ENCODE measurements at regions not wholly inside any gene's neighbourhood (a gene's known extent, or its start where the extent isn't known, plus 50 kb on each side); places are given as distances from the start of the nearest gene placed in this dataset.
A peak's percentile ranks its signal among the peaks of the same experiment; 100 is the strongest.
"Not testable (repeated sequence)": the region's sequence is repeated elsewhere in the genome, so short reads cannot be mapped to it uniquely, and the experiment has no call there.

GRCh38 chr3:159047361-159047760, 245.5 kb downstream of the MFSD1 start:
- Histone ChIP-seq H3K4me2 (ENCODE audit: low read length) (no peak overlapping the region), H3K9ac (ENCODE audit: low read depth, low read length) (no peak overlapping the region), H3K4me3 (ENCODE audit: low read length) (no peak overlapping the region), H3K27me3 (ENCODE audit: control insufficient read depth, insufficient read depth, low read length) (no peaks in the 10 kb centered on the region), H3K36me3 (ENCODE audit: insufficient read depth, low read length) (no peaks in the 10 kb centered on the region), H3K4me1 (ENCODE audit: control insufficient read depth, insufficient read depth, low read length) (no peaks in the 10 kb centered on the region), H3K9me3 (replicated peaks; ENCODE audit: low read length) (no peaks in the 10 kb centered on the region)

GRCh38 chr3:159052494-159052893, 250.6 kb downstream of the MFSD1 start:
- H3K4me2 ChIP-seq (ENCODE audit: low read length); H3K4me3 ChIP-seq (ENCODE audit: low read length); H3K36me3 ChIP-seq (ENCODE audit: insufficient read depth, low read length); H3K9ac ChIP-seq (ENCODE audit: low read depth, low read length); H3K9me3 ChIP-seq (replicated peaks; ENCODE audit: low read length); H3K27me3 ChIP-seq (ENCODE audit: control insufficient read depth, insufficient read depth, low read length); H3K4me1 ChIP-seq (ENCODE audit: control insufficient read depth, insufficient read depth, low read length): not testable (repeated sequence)

- no peaks in the 10 kb centered on the region for H3K27me3 ChIP-seq (ENCODE audit: control insufficient read depth, insufficient read depth, low read length)
- H3K4me2 ChIP-seq (ENCODE audit: low read length): no peak overlapping the region
- no peak overlapping the region for H3K4me3 ChIP-seq (ENCODE audit: low read length)
- no peak overlapping the region for H3K9ac ChIP-seq (ENCODE audit: low read depth, low read length)
- no peaks in the 10 kb centered on the region for H3K9me3 ChIP-seq (replicated peaks; ENCODE audit: low read length)
- peaks cover 5% of the 10 kb centered on the region for H3K4me1 ChIP-seq (ENCODE audit: control insufficient read depth, insufficient read depth, low read length)
- H3K36me3 ChIP-seq (ENCODE audit: insufficient read depth, low read length): no peaks in the 10 kb centered on the region
These were observed 255.8 kb downstream of the MFSD1 start for GRCh38 chr3:159057621-159058020.

- H3K27me3 ChIP-seq (ENCODE audit: control insufficient read depth, insufficient read depth, low read length): no peaks in the 10 kb centered on the region
- H3K9ac ChIP-seq (ENCODE audit: low read depth, low read length): no peak overlapping the region
- H3K4me2 ChIP-seq (ENCODE audit: low read length): no peak overlapping the region
- H3K4me3 ChIP-seq (ENCODE audit: low read length): no peak overlapping the region
- no peaks in the 10 kb centered on the region for H3K36me3 ChIP-seq (ENCODE audit: insufficient read depth, low read length)
- peaks cover 5% of the 10 kb centered on the region for H3K4me1 ChIP-seq (ENCODE audit: control insufficient read depth, insufficient read depth, low read length)
- no peaks in the 10 kb centered on the region for H3K9me3 ChIP-seq (replicated peaks; ENCODE audit: low read length)
These were observed 257.0 kb downstream of the MFSD1 start for GRCh38 chr3:159058859-159059258.

GRCh38 chr3:159059395-159059794, 257.5 kb downstream of the MFSD1 start:
- Histone ChIP-seq H3K27me3 (ENCODE audit: control insufficient read depth, insufficient read depth, low read length) (no peaks in the 10 kb centered on the region), H3K9ac (ENCODE audit: low read depth, low read length) (no peak overlapping the region), H3K4me2 (ENCODE audit: low read length) (no peak overlapping the region), H3K36me3 (ENCODE audit: insufficient read depth, low read length) (no peaks in the 10 kb centered on the region), H3K4me1 (ENCODE audit: control insufficient read depth, insufficient read depth, low read length) (peaks cover 5% of the 10 kb centered on the region), H3K4me3 (ENCODE audit: low read length) (no peak overlapping the region), H3K9me3 (replicated peaks; ENCODE audit: low read length) (no peaks in the 10 kb centered on the region)

GRCh38 chr3:159062734-159063410, 261.0 kb downstream of the MFSD1 start:
- H3K4me2 ChIP-seq (ENCODE audit: low read length): no peak overlapping the region
- no peaks in the 10 kb centered on the region for H3K36me3 ChIP-seq (ENCODE audit: insufficient read depth, low read length)
- H3K9me3 ChIP-seq (replicated peaks; ENCODE audit: low read length): no peaks in the 10 kb centered on the region
- H3K27me3 ChIP-seq (ENCODE audit: control insufficient read depth, insufficient read depth, low read length): no peaks in the 10 kb centered on the region
- H3K4me1 ChIP-seq (ENCODE audit: control insufficient read depth, insufficient read depth, low read length): no peaks in the 10 kb centered on the region
- H3K4me3 ChIP-seq (ENCODE audit: low read length): no peak overlapping the region
- H3K9ac ChIP-seq (ENCODE audit: low read depth, low read length): no peak overlapping the region

GRCh38 chr3:159069091-159069490, 267.2 kb downstream of the MFSD1 start, which contains the start of gene IQCJ:
Gene IQCJ (plus strand): TSS chr3:159069319.
- no peaks in the 10 kb centered on the region for H3K9me3 ChIP-seq (replicated peaks; ENCODE audit: low read length)
- H3K27me3 ChIP-seq (ENCODE audit: control insufficient read depth, insufficient read depth, low read length): no peaks in the 10 kb centered on the region
- no peak within 1 kb of the TSS for H3K9ac ChIP-seq (ENCODE audit: low read depth, low read length)
- no peak within 1 kb of the TSS for H3K4me2 ChIP-seq (ENCODE audit: low read length)
- no peaks in the 10 kb centered on the region for H3K4me1 ChIP-seq (ENCODE audit: control insufficient read depth, insufficient read depth, low read length)
- H3K36me3 ChIP-seq (ENCODE audit: insufficient read depth, low read length): no peaks in the 10 kb centered on the region
- H3K4me3 ChIP-seq (ENCODE audit: low read length): no peak within 1 kb of the TSS

- Histone ChIP-seq H3K4me3 (ENCODE audit: low read length) (no peak overlapping the region), H3K27me3 (ENCODE audit: control insufficient read depth, insufficient read depth, low read length) (no peaks in the 10 kb centered on the region), H3K36me3 (ENCODE audit: insufficient read depth, low read length) (no peaks in the 10 kb centered on the region)
These were observed 268.1 kb downstream of the MFSD1 start for GRCh38 chr3:159069866-159070425.

GRCh38 chr3:159074756-159075701, 273.2 kb downstream of the MFSD1 start:
- H3K27me3 ChIP-seq (ENCODE audit: control insufficient read depth, insufficient read depth, low read length): no peaks in the 10 kb centered on the region
- H3K4me2 ChIP-seq (ENCODE audit: low read length): no peak overlapping the region
- no peak overlapping the region for H3K9ac ChIP-seq (ENCODE audit: low read depth, low read length)
- H3K4me3 ChIP-seq (ENCODE audit: low read length): no peak overlapping the region
- no peaks in the 10 kb centered on the region for H3K9me3 ChIP-seq (replicated peaks; ENCODE audit: low read length)
- peaks cover 23% of the 10 kb centered on the region for H3K4me1 ChIP-seq (ENCODE audit: control insufficient read depth, insufficient read depth, low read length)
- H3K36me3 ChIP-seq (ENCODE audit: insufficient read depth, low read length): no peaks in the 10 kb centered on the region

More at GRCh38 chr3:159069866-159070425, 268.1 kb downstream of the MFSD1 start:
- no peaks in the 10 kb centered on the region for H3K9me3 ChIP-seq (replicated peaks; ENCODE audit: low read length)
- no peaks in the 10 kb centered on the region for H3K4me1 ChIP-seq (ENCODE audit: control insufficient read depth, insufficient read depth, low read length)
- no peak overlapping the region for H3K4me2 ChIP-seq (ENCODE audit: low read length)
- H3K9ac ChIP-seq (ENCODE audit: low read depth, low read length): no peak overlapping the region

- H3K27me3 ChIP-seq (ENCODE audit: control insufficient read depth, insufficient read depth, low read length): no peaks in the 10 kb centered on the region
- no peaks in the 10 kb centered on the region for H3K9me3 ChIP-seq (replicated peaks; ENCODE audit: low read length)
- peak overlapping the region; percentile 47 for H3K4me2 ChIP-seq (ENCODE audit: low read length)
- no peaks in the 10 kb centered on the region for H3K36me3 ChIP-seq (ENCODE audit: insufficient read depth, low read length)
- H3K9ac ChIP-seq (ENCODE audit: low read depth, low read length): peak overlapping the region; percentile 71
- H3K4me3 ChIP-seq (ENCODE audit: low read length): no peak overlapping the region
- H3K4me1 ChIP-seq (ENCODE audit: control insufficient read depth, insufficient read depth, low read length): peaks cover 37% of the 10 kb centered on the region
These were observed 276.0 kb downstream of the MFSD1 start for GRCh38 chr3:159077860-159078259.

GRCh38 chr3:159080256-159080655, 278.4 kb downstream of the MFSD1 start:
- H3K4me1 ChIP-seq (ENCODE audit: control insufficient read depth, insufficient read depth, low read length): peaks cover 40% of the 10 kb centered on the region
- no peaks in the 10 kb centered on the region for H3K27me3 ChIP-seq (ENCODE audit: control insufficient read depth, insufficient read depth, low read length)
- no peak overlapping the region for H3K4me3 ChIP-seq (ENCODE audit: low read length)
- H3K9ac ChIP-seq (ENCODE audit: low read depth, low read length): no peak overlapping the region
- H3K9me3 ChIP-seq (replicated peaks; ENCODE audit: low read length): no peaks in the 10 kb centered on the region
- H3K36me3 ChIP-seq (ENCODE audit: insufficient read depth, low read length): no peaks in the 10 kb centered on the region
- H3K4me2 ChIP-seq (ENCODE audit: low read length): no peak overlapping the region
